Sciatic nerve (tissue), 2 donors: ENCODE measurements at regions not wholly inside any gene's neighbourhood (a gene's known extent, or its start where the extent isn't known, plus 50 kb on each side); places are given as distances from the start of the nearest gene placed in this dataset.

ENCODE experiments used
- ATAC-seq: fragments of 200-7000 bp; cut with Tn5 transposase; one replicate; pipeline ENCODE4 v1.9.1; 2020; ENCODE audit warnings: mild to moderate bottlenecking, moderate library complexity
- DNase-seq: peaks from one replicate; pipeline ENCODE4 v3.0.0-alpha.2; 2020; ENCODE audit warnings: low spot score
- intact Hi-C: fragments of 100-400 bp; cut with DNase I; formaldehyde crosslinking; loops from one replicate; pipeline ENCODE4 v1.14.2; 2022
- donor health status: DM: no; HTN: no; CAD: no.
- donor health status: DM: no; HTN: no; CAD: no.

DNA sequence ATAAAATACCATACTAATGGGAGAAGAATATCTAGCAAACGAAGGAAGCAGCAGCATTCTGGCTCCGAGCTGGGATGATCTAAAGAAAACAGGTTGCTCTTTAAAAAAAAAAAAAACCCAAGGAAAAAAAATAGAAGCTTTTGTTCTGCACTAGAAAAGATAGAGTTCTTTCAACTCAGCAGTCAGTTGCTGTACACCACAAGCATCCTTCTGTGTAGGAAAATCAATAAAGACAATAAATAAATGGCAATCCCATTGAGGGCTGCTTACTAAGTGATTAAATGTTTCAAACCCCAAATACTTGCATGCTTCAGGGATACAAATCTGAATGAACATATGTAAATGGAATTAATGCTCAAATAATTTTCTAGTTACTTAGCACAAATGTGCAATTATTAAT lies 207.1 kb downstream of the TEX36 start:
- ATAC-seq (no peak), DNase-seq (no peak)
- intact Hi-C loops = no loop called here

DNA sequence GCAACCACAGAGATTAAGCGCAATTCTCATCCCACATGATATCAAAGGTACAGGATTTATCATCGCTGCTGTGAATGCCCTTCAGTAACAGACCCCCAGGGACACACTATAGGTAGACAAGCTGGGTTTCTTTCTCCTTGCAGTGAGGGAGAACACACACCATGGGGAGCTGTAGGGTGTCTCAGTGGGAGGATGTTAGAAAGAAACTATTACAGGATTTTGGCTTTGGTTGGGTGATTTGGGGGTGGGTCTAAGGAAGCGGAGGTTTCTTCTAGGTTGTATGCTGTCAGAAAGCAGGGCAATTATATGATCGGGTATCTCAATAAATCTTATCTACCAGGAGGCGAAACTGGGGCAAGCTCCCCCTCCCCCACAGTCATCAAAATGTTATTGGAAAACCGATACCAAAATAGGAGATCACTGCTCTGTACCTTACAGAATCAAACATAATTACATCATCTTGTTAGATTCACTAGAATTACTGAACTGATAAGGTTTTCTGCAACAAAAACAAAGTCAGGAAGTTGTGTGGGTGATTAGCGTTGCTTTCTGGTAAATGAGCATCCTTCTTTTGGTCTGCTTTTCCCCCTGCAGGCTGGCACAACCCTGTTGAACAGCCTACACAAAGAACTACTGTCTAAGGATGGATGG lies 209.7 kb downstream of the TEX36 start:
- ATAC-seq (no peak), DNase-seq (no peak)
- intact Hi-C loops = no loop called here

DNA sequence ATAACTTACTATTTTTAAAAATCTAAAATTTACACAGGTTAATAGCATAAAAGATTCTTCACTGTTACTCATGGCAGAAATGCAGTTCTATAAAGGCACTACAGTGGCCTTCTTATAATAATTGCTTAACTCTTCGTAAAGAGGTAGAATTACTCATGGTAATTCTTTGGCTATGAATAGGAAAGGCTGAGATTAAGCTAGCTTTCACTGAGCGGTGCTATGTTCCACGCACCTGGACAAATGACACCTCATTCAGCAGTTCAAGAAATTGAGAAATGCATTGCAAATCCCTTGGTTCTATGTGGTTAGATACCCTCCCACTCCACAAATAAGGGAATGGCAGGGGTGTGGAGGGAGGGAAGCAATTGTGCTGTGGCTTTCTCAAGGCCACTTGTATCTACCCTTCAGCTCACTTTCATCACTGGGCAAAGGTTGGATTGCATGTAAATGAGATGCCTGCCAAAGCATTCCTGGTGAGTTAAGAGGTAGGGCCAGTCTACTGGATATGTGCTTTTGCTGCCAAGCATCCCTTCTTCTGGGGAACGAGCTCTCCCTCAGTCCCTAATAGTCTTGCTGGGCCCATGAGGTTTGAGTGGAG lies 210.9 kb downstream of the TEX36 start:
- intact Hi-C loops = no loop called here
- no peak for DNase-seq
- ATAC-seq = no peak

DNA sequence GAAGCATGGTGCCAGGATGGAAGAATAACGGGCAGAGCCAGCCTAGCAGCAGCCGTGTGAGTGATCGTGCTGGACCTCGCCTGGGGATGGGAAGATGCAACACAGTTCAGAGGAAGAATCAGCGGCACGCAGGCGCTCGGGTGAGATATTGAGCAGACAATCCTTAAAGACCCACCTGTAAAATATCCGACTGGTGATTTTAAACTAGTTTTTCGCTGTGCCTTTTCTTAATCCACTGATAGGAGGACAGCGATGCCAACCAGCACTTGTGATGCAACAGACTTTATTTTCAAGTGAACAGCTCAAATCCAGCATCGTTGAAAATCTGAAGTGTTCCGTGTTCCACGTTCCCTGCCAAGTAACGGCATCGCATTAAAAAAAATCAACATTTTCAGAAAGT lies 214.7 kb downstream of the TEX36 start:
- intact Hi-C loops = no loop called here
- ATAC-seq (no peak), DNase-seq (no peak)

DNA sequence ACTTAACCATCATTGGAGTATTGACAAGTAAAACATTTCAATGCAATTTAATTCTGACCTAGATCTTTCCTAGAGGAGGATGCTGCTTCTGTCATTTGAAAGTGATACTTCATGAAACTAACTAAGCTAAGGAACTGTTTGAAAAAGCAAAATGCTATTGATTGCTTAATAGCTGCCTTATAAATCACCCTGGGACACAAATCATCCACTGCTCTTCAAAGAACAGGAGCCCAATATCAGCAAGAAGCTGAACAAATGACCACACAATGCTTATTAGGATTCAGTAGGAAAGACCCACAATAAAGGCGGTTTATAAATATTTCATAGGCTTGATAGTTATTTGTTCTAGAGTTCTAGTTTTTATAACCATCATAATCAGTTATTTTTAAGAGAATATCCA lies 216.3 kb downstream of the TEX36 start:
- ATAC-seq = no peak
- intact Hi-C loops = no loop called here
- DNase-seq = no peak

DNA sequence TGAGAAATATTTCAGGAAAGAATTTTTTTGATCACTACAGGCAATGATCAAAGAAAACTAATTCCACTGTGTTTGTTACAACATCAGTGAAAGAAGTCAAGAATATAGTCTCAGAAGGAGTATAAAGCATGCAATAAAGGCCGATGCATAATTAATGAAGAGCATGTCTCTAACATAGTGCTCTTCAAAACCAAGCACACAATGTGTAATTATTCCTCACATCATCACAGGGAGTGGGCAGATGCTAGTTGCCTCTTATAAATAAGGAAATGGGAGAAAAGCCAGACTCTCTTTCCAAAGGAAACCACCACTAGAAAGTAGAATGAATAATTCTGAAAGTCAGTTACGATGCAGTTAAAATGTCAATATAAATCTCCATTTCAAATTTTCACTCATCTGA lies 220.1 kb downstream of the TEX36 start:
- DNase-seq = no peak
- intact Hi-C loops = no loop called here
- no peak for ATAC-seq

DNA sequence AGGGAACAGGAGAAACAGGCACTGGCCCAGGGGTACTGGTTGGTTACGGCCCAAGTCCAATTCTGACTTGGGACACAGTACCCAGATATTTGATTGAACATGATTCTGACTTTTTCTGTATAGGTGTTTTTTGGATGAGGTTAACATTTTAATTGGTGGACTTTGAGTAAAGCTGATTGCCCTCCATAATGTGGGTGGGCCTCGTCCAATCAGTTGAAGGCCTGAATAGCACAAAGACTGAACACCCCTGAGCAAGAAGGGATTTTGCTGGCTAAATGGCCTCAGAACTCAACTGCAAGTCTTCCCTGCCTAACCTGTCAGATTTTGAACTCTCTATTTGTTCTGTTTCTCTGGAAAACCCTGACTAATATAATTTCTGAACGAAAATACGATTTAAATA lies 222.6 kb downstream of the TEX36 start:
- no peak for ATAC-seq
- DNase-seq = no peak
- intact Hi-C loops = no loop called here

DNA sequence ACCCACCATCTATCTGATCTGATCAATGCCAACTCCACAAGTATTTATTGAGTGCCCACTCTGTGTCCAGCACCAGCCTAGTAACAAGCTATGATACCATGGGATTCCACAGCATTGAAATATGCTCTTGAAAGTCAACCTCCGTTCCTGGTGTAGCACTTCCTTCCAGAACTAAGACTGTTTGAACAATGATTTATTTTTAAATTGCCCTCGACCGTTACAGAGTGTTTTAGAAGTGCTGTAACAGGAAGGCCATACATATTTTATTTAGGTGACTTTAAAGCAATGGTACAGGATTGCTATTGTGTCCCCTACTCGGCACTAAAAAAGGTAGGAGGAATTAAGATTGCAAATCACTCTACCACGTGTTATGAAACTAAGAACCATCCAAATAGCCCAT lies 225.6 kb downstream of the TEX36 start:
- DNase-seq = no peak
- ATAC-seq = no peak

DNA sequence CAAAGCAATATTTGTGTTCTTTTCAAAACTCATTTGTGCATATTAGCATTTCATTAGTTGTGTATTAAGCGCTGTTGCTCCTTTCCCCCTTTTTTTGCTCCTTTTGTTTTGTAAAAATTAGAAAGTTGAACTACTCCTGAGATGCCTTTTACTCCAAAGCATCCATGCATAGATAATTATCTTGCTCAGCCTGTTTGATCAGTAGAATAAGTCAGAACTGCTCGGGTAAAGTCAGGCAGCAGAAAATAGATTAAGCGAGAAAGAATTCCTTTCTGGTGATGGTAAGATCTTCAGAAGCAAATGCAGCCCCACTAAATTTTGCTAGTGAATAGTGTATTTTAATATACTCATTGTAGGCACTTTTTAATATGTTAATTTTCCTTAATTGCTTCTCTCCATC lies 227.1 kb downstream of the TEX36 start:
- ATAC-seq = no peak
- no peak for DNase-seq
- intact Hi-C loops = no loop called here

More for the DNA sequence above, 225.6 kb downstream of the TEX36 start:
- intact Hi-C loops = no loop called here

DNA sequence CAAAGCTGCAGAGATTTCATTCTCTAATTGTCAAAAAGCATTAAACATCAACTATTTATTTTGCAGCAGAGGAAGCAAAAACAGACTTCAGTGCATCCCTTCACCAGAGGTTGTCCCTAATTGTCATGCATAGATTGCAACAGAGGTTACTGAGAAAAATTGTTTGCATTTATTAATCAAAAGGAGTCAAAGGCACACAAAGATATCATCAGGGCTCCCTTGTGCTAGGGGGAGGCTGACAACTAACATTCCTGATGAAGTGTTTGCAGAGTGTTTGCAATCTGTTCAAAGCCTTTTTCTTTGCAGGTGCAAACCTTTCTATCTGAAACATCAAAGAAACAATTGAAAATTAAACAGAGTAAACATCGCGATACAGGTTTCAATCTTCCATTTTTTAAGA lies 227.5 kb downstream of the TEX36 start:
- intact Hi-C loops = no loop called here
- ATAC-seq (no peak), DNase-seq (no peak)

DNA sequence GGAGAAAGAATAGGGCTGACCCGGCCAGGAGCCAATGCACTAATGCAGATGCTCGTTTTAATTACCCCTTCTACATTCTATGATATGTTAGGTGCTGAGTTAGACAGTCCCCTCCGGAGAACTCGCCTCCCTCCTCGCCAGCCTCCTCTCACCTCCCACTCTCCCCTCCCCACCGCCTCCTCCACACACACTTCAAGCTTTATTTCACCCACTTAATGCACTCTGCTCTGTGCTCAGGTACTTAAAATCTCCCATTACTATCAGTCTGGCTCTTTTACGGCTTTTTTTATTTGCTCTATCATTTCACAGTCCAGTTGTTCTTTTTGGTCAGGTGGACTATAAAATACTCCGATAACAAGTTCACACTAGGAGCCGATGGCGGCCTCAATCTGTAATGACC lies 231.6 kb downstream of the TEX36 start:
- DNase-seq (no peak), ATAC-seq (no peak)
- intact Hi-C loops = no loop called here

DNA sequence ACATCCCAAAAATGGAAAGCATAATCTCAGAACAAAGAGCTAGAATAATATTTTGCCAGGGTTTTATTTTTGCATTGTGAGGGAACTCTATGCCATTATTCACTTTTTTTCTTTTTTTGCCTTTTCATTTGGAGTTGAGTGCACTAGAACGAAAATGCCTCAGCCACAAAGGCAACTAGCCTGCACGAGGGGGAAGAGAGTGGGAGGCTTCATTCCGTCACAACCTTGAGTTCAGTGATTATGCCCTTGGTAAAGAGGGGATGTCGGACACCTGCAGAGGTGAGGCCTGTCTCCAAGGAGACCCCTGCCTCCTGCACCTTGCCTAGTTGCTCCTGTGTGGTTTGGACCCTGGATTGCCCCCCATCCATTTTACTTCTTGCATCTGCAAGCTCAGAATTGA lies 232.7 kb downstream of the TEX36 start:
- intact Hi-C loops = no loop called here
- ATAC-seq = no peak
- DNase-seq = no peak

DNA sequence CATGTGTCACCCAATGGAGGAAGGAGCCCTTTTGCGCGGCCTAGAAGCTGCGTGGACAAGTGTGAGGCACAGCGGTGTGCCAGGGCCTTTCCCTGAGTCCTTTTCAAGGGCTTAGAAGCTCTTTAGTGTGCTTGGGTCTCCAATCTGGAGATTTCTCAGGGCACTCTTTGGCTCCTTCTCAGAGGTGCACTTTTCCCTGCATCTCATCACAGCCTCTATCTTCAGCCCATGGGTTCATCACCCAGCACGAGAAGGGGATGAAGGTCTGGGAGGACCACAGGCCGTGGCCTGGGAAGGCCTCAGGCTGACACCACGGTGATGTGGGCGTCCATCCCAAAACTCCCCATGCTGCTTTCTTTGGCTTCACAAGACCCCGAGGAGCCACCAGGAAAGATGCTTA lies 233.4 kb downstream of the TEX36 start:
- no peak for DNase-seq
- ATAC-seq = no peak
- intact Hi-C loops = no loop called here

DNA sequence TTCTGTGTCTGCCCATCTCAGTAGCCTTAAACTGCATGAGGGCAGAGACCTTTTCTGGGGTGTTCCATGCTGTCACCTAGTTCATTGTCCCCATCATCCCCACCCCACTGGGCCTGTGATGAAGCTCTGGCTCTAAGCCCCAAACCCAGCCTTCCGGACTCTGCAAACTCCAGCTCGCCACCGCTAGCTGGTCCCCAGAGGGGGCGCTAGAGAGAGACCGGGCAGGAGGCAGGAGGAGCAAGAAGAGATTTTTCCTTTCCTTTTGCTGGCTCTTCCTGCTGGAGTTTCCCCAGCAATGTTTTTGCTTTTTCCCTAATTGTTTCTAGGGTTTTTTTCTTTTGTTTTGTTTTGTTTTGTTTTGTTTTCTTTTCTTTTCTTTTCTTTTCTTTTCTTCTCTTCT lies 234.4 kb downstream of the TEX36 start:
- no peak for ATAC-seq
- no peak for DNase-seq
- intact Hi-C loops = no loop called here

DNA sequence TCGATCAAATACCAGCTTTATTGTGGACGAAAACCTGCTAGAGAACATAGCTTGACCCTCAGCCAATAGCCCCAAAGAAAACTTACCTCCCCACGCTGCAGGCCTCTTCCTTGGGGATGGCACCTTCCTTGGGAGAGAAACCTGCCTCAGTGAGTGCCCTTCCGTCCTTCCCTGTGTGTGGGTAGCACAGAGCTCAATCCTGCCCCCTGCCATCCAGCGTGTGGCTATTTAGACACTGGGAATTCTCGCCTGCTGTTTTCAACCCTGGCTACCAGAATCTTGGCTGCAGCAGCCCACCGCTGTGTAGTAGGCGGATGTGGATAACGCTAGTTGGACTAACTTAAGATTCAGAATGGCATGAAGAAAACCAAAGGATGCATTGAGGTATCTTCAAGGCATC lies 238.2 kb downstream of the TEX36 start:
- DNase-seq = no peak
- ATAC-seq = no peak
- intact Hi-C loops = no loop called here

DNA sequence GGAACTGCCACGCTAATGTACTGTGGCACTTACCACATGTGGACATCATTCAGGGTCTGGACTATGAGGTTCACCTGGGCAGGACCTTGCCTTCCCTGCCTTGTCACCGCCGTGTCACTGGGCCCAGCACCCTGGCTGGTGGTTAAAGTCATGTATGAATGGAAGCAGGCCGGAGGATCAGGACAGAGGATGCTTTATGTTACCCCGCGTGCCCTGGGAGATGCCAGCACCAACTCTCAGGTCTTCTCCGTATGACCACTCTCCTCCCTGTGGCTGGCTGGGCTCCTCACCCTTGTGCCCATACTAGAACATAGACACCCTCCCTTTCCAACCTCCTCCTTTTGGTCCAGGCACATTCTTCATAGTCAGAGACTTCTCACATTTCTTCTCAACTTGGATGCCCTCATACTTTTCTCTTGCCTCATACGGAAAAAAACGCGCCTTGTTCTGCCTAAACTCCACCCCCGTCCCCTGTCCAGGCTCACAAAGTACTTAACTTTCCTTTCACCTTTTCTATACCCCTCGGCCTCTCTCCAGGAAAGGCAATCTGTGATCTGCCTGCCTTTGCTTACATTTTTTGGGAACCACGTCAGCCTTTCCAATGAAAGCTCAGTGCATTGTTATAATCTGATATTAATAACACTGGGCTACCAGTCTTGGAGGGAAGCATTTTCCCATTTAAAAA lies 240.0 kb downstream of the TEX36 start:
- no peak for ATAC-seq
- DNase-seq = no peak

DNA sequence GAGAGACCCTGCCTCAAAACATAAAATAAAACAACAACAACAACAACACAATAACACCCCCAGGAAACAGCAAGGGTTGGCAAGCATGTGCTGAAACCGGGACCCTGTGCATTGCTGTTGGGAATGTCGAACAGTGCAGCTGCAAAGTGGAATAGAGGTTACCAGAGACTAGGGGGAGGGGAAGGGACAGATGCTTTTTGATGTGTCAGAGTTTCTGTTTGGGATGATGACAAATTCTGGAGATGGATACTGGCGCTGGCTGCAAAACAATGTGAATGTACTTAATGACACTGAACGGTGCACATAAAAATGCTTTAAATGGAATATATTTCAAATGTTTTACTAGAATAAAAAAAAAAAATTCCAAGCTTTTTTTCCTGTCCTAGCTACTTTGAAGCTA lies 241.8 kb downstream of the TEX36 start:
- intact Hi-C loops = no loop called here

More for the DNA sequence above, 240.0 kb downstream of the TEX36 start:
- intact Hi-C loops = no loop called here

DNA sequence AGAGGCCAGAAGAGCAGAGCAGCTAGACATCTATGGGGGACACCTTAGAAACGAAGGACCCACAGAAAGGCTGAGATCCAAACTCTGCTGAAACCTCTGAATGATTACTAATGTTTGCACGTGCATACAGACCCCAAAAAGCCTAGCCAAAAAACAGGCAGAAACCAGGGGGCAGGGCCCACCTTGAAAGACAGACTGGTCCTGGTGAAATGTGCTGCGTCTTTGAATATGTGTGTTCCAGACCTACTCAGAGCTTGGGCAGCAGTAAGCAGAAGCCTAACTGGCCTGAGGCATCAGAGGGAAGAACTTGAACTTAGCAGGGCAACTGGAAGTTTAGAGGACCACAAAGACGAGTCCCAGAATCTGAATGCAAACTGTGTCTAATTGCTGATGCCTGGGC lies 251.8 kb downstream of the TEX36 start:
- ATAC-seq (no peak), DNase-seq (no peak)
- intact Hi-C loops = no loop called here

More for the DNA sequence above, 241.8 kb downstream of the TEX36 start:
- ATAC-seq (no peak), DNase-seq (no peak)

DNA sequence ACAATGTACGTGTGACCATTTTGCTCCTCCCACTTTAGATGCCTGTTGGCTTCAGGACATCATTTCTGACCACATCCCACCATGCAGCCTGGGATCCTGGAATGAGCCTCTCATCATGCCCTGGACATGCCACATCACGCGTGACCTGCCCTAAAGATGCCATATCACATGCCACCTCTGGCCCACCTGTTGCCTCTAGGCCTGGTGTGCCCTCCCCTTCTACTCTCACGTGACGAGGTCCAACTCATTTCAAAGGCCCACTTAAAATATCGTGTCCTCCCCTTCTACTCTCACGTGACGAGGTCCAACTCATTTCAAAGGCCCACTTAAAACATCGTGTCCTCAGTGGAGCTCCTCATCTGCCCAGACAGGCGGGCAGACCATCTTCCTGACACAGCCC lies 254.9 kb downstream of the TEX36 start:
- ATAC-seq = no peak
- intact Hi-C loops = no loop called here

DNA sequence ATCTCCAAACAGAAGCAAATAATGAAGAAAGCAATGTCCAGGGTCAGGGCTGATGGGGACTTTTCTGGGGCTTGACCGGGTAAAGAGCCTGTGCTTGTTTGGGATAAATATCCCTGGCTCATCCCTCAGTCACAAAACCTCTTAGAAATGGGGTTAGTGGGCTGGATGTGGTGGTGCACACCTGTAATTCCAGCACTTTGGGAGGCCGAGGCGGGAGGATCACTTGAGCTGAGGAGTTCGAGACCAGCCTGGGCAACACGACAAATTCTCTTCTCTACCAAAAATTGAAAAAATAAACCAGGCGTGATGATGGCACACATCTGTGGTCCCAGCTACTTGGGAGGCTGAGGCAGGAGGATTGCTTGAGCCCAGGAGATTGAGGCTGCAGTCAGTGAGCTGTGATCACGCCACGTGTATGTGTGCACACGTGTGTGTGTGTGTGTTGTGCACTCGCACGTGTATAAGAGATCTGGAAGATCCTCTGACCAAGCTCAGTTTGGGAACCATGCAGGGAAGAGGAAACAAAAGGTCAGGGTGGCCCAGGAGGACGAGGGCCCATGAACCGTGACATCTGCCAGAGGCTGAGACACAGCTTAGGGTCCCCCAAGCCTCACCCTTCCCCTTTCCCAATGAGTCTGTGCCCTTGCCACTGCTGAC lies 258.6 kb downstream of the TEX36 start:
- intact Hi-C loops = no loop called here
- ATAC-seq (no peak), DNase-seq (no peak)

More for the DNA sequence above, 254.9 kb downstream of the TEX36 start:
- no peak for DNase-seq
